ENCODE measurements at regions not wholly inside any gene's neighbourhood (a gene's known extent, or its start where the extent isn't known, plus 50 kb on each side); places are given as distances from the start of the nearest gene placed in this dataset.
"Not testable (repeated sequence)": the region's sequence is repeated elsewhere in the genome, so short reads cannot be mapped to it uniquely, and the experiment has no call there.

- no peak for DNase-seq (ENCODE audit: low read depth, low spot score)
These were observed 90.1 kb downstream of the SREK1 start for GRCh38 chr5:66234241-66234640.

DNA sequence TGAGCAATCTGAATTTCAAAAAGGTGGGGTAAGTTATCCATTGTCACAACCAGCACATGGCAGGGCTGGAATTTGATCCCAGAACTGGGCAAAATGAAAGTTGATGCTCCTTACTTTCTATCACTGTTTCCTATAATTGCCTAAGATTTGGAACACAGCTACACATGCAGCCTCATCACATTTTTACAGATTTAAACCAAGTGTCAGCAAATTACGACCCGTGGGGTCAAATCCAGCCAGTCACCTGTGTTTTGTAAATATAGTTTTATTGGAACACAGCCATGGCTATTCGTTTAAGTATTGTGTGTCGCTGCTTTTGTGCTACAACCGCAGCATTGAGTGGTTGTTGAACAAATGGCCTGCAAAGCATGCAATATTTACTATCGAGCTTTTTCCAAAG is 94.3 kb downstream of the SREK1 start:
- DNase-seq (ENCODE audit: low read depth, low spot score) = no peak

DNA sequence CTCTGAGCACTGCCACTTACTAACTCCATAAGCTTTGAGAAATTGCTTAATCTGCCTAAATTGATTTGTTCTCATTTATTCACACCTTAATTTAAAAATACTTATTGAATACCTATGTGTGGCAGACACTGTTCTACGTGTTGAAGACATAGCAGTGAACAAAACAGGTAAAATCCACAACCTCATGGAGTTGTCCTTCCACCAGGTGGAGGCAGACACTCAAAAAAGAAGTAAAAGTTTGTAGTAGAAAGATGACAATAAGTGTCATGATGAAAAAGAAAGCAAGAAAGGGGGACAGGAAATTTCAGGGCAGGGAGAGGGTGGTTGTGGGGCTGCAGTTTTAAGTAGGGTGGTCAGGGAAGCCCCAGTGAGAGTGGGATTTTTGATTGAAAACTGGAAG is 94.9 kb downstream of the SREK1 start:
- no peak for DNase-seq (ENCODE audit: low read depth, low spot score)

DNA sequence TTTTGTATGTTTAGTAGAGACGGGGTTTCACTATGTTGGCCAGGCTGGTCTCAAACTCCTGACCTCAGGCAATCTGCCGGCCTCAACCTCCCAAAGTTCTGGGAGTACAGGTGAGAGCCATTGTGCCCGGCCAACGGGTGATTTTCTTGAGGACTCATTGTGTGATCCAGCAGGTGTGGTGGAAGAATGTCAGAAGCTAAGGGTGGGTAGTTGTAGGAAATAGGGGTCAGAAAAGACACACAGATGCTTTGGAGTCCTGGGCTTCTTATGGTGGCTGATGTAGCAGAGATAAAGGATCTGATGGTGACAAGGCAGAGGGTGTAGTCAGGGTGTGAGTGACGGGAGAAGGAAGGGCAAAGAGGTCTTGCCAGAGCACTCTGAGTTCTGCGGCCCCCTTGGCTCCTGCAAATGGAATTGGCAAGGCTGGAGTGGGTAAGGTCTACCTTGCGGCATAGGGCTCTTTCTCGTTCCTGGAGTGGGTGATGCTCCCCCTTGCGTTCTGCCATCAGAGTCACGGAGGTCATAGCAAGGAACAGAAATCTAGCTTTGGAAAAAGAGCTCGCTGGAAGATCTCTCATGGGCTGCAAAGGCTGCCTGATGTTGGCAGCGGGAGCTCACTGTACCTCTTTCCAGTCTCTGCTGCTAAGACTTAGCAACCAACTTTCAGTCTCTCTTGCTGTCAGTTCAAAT is 97.2 kb downstream of the SREK1 start:
- DNase-seq (ENCODE audit: low read depth, low spot score) = no peak

DNA sequence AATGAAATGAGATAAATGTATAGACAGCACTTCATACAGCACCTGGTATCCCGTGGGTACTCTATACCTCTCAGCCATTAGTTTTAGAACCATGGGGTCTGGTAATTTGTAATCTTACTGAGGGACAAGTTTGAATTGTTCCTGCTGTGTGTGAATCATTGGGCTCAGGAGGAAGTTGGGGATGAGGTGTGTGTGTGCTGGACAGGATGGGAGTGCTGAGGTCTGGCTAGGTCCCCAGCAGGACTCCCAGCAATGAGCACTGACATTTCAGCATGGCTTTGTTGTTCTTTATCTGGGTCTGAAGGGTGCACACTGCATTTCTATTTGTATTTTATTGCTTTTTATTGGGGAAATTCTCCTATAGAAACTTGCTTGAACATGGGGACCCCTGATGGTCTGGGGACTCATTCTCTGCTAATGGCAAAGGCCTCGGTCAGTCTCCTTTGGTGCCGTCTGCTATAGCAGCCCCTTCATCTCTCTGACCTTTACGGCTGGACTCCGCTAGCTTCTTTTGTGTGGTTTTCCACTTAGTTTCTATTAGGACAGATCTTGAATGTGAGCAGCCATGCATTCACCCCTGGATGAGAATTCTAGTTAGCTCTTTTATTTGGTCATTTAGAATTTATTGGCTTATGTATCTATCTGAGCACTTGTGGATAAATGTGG is 98.1 kb downstream of the SREK1 start:
- no peak for DNase-seq (ENCODE audit: low read depth, low spot score)

- DNase-seq (ENCODE audit: low read depth, low spot score) = no peak
These were observed 102.5 kb downstream of the SREK1 start for GRCh38 chr5:66246608-66247007.

GRCh38 chr5:66247176-66247960 is 103.3 kb downstream of the SREK1 start:
- peak; percentile 31 for DNase-seq (ENCODE audit: low read depth, low spot score)

DNA sequence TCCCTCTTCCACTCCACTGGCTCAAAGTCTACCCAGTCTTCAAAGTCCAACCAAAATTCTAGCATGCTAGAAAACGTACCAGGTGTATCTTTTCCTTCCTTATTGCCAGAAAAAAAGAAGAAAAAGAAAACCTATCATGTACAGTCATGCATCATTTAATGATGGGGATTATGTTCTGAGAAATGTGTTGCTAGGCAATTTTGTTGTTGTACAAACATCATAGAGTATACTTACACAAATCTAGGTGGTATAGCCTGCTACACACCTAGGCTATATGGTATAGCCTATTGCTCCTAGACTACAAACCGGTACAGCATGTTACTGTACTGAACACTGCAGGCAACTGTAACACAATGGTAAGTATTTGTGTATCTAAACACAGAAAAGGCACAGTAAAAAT is 104.8 kb downstream of the SREK1 start:
- DNase-seq (ENCODE audit: low read depth, low spot score) = no peak

- no peak for DNase-seq (ENCODE audit: low read depth, low spot score)
These were observed 105.8 kb downstream of the SREK1 start for GRCh38 chr5:66249920-66250319.

GRCh38 chr5:66252849-66253248 is 108.7 kb downstream of the SREK1 start:
- DNase-seq (ENCODE audit: low read depth, low spot score) = no peak

DNA sequence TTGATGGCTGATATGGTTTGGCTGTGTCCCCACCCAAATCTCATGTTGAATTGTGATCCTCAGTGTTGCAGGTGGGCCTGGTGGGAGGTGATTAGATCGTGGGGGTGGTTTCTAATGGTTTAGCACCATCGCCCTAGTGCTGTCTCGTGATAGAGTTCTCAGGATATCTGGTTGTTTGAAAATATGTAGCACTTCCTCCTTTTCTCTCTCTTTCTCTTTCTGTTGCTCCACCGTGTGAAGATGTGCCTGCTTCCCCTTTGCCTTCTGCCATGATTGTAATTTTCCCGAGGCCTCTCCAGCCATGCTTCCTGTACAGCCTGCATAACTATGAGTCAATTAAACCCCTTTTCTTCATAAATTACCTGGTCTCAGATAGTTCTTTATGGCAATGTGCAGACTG is 111.6 kb downstream of the SREK1 start:
- no peak for DNase-seq (ENCODE audit: low read depth, low spot score)

DNA sequence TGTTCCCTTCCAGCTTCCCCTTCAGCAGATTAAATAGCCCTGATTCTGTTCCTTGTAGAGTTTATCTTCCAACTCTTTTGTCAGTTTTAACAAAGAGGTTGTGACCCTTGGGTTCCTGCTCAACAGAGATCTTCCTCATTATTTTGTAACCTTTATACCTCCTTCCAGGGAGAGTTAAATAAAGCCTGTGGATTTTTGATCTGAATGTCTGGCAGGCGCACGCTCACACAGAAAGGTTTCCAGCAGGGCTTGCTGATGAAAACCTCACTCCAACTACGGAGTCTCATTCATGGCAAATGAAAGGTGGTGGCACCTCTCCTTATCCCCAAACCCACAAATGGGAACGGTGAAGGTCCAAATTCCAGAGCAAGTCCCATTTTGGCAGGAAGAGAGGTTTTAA is 129.0 kb downstream of the SREK1 start:
- no peak for DNase-seq (ENCODE audit: low read depth, low spot score)

DNA sequence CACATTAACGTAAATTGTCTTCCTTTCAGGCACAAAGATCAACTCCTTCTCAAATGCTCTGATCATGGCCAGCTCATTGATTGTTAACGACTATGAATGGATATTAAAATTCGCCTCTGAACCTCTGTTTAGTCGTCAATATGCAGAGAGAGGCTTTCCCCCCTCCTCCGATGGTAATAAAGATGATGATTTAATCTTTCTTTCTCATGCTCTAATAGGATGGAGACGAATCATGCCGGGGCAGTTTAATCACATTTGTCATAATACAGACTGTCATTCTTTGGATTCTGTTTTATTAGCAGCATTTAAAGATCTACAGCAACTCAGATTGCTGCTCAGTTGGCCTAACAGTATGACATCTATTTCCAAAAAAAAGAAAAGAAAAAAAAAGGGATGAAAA is 132.9 kb downstream of the SREK1 start:
- DNase-seq (ENCODE audit: low read depth, low spot score) = no peak

DNA sequence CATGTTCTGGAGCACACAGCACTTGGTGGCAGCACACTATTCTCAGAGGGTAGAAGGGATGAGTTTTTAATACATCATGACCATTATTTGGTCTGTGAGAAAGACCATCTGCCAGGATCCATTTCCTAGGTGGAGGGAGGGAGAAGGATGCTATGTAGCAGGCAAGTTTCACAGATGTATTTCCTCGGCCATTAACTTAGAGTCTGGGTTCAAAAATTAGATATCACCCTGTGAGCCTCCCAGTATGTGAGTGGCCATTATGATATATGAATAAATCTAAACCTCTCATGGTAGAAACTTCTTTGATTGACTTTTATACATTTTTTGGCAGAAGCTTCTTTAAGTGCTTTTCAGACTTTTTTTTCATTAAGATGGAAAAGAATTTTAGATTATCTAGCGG is 133.9 kb downstream of the SREK1 start:
- no peak for DNase-seq (ENCODE audit: low read depth, low spot score)

DNA sequence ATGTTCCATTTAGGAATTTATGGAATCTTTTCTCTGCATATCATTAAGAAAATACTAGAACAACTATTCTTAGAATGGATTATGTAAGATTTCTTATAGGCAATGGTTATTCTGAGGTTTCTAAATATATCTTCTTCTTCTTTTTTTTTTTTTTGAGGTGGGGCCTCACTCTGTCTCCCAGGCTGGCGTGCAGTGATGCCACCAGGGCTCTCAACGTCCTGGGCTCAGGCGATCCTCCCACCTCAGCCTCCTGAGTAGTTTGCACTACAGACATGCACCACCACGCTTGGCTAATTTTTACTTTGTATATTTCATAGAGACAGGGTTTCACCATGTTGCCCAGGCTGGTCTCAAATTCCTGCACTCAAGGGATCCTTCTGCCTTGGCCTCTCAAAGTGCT is 137.2 kb downstream of the SREK1 start:
- no peak for DNase-seq (ENCODE audit: low read depth, low spot score)

GRCh38 chr5:66284588-66285342 is 140.7 kb downstream of the SREK1 start:
- no peak for DNase-seq (ENCODE audit: low read depth, low spot score)

GRCh38 chr5:66285343-66285922 is 141.3 kb downstream of the SREK1 start:
- no peak for DNase-seq (ENCODE audit: low read depth, low spot score)

GRCh38 chr5:66291771-66292170 is 147.7 kb downstream of the SREK1 start:
- no peak for DNase-seq (ENCODE audit: low read depth, low spot score)

DNA sequence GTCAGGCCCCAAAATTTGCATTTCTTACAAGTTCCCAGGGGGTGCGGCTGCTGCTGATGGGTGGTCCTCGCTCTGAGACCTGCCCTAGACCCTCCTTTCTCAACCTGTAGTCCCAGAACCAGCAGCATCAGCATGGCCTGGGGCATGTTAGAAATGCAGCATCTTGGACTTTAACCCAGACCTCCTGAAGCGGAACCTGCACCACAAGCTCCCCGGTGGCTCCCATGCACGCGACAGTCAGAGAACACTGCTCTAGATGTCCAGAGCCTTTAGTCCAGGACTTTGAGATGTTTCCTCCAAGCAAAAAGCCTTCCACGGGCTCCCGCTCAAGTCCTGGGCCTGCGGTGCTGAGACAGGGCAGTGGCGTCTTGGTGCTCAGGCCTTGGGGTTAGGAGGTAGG is 149.8 kb downstream of the SREK1 start:
- DNase-seq (ENCODE audit: low read depth, low spot score) = not testable (repeated sequence)

- no peak for DNase-seq (ENCODE audit: low read depth, low spot score)
These were observed 155.4 kb downstream of the SREK1 start for GRCh38 chr5:66299463-66299862.

DNA sequence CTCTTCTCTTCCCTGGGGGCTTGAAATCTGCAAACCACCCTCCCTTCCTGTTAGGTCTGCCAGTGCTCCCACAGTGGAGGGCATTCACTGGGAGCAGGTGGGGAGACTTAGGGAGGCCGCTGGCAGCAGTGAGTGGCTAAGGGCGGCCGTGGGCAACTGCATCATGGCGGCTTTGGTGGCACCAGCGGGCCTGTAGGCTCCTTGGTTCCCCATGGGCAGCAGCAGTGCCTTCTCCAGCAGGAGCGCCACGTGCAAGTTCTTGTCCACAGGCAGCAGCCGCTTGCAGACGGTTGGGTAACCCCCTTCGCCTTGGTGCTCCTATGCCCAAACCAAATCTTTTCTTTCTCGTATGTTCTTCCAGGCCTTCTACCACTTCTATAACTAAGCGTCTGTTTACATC is 158.2 kb downstream of the SREK1 start:
- DNase-seq (ENCODE audit: low read depth, low spot score) = no peak
